Natural killer cell (primary cell): ENCODE measurements at regions not wholly inside any gene's neighbourhood (a gene's known extent, or its start where the extent isn't known, plus 50 kb on each side); places are given as distances from the start of the nearest gene placed in this dataset.

Experiments used
- ATAC-seq, 3 donors: fragments of 150-1000 bp in 2 of 3; fragments of 200-7000 bp in 1 of 3; cut with Tn5 transposase; 1 replicate in 1 of 3; 2 replicates in 2 of 3; pipeline ENCODE4 v1.10.0; 2021; ENCODE audit warnings: mild to moderate bottlenecking in 2 of 3, moderate library complexity in 2 of 3
- DNase-seq, 2 donors: peaks; one replicate each; pipeline versions ENCODE4 v3.0.0 to v3.0.0-alpha.2; 2013 to 2021; ENCODE audit warnings: mixed read lengths in 1 of 2
- H3K27ac ChIP-seq: one replicate; pipeline ENCODE4 v1.5.1; 2013; ENCODE audit warnings: mild to moderate bottlenecking, low read length
- H3K27me3 ChIP-seq: one replicate; pipeline ENCODE4 v1.6.1; 2013; ENCODE audit warnings: low read length; ENCODE audit not compliant: control insufficient read depth, insufficient read depth
- H3K36me3 ChIP-seq: one replicate; pipeline ENCODE4 v1.6.1; 2013; ENCODE audit warnings: low read length; ENCODE audit not compliant: control insufficient read depth, insufficient read depth
- H3K4me1 ChIP-seq: one replicate; pipeline ENCODE4 v1.6.1; 2013; ENCODE audit warnings: low read length; ENCODE audit not compliant: control insufficient read depth, insufficient read depth
- H3K4me3 ChIP-seq: one replicate; pipeline ENCODE4 v1.5.1; 2013; ENCODE audit warnings: low read length
- H3K9me3 ChIP-seq: one replicate; pipeline ENCODE4 v1.6.1; 2013; ENCODE audit warnings: low read length; ENCODE audit not compliant: control insufficient read depth, insufficient read depth
- H3K27ac Mint-ChIP-seq, 2 donors: one replicate each; pipeline ENCODE4 v1.8.0; 2022; ENCODE audit warnings: mild to moderate bottlenecking in 2 of 2, mixed read lengths in 2 of 2, moderate library complexity in 1 of 2
- H3K27me3 Mint-ChIP-seq, 2 donors: one replicate each; pipeline ENCODE4 v1.8.0; 2022; ENCODE audit warnings: low read depth in 2 of 2, mixed read lengths in 2 of 2
- H3K36me3 Mint-ChIP-seq: one replicate; pipeline ENCODE4 v1.8.0; 2022; ENCODE audit warnings: mixed read lengths
- H3K4me1 Mint-ChIP-seq, 2 donors: one replicate each; pipeline ENCODE4 v1.8.0; 2022; ENCODE audit warnings: mixed read lengths in 2 of 2
- H3K4me3 Mint-ChIP-seq: one replicate; pipeline ENCODE4 v1.8.0; 2022; ENCODE audit warnings: mild to moderate bottlenecking, moderate library complexity, mixed read lengths
- H3K9me3 Mint-ChIP-seq, 2 donors: one replicate each; pipeline ENCODE4 v1.8.0; 2022; ENCODE audit warnings: mixed read lengths in 2 of 2
- WGBS: methylation state at CpG from one replicate; pipeline ENCODE4 v1.1.7; 2013; ENCODE audit warnings: missing lambda C conversion rate; ENCODE audit not compliant: insufficient coverage; 5-methylcytosine and 5-hydroxymethylcytosine counted together
- intact Hi-C: fragments of 100-400 bp; cut with micrococcal nuclease; formaldehyde crosslinking; loops from one replicate; pipeline ENCODE4 v1.14.2; 2022
- TF ChIP-seq, protein P1 (sequence below): fragments of 200-600 bp; IDR thresholded peaks from one replicate; pipeline ENCODE4 v1.8.0; 2022; ENCODE audit warnings: antibody characterized with exemption

DNA sequence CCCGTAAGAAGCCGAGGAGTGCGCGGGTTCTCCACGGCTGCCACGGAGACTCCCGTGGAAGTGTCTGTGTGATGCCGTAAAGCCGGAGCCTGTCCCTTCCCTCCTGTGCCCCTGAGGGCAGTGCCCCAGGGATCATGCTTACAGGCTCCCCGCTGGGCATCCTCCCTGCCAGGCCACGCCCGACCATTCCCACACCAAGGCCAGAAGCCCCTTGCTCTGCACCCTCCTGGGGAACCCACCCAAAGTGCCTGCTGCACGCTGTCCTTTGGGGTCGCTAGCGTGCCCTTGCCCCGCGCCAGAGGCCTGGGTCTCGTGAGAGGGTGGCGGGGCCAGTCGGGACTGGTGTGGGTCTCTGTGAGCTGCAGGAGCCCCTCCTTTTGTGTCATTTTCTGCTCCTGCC, 228.5 kb upstream of the C1orf174 start:
- H3K36me3 Mint-ChIP-seq: no peaks in the 10 kb centered on the region
- H3K4me1 Mint-ChIP-seq: no peaks in the 10 kb centered on the region
- ATAC-seq: no peak
- H3K27ac Mint-ChIP-seq: no peak overlapping the region
- 94% methylated on average over 20 of the region's 20 CpGs for WGBS
- intact Hi-C loops: no loop called here
- TF ChIP-seq, protein P1, sequence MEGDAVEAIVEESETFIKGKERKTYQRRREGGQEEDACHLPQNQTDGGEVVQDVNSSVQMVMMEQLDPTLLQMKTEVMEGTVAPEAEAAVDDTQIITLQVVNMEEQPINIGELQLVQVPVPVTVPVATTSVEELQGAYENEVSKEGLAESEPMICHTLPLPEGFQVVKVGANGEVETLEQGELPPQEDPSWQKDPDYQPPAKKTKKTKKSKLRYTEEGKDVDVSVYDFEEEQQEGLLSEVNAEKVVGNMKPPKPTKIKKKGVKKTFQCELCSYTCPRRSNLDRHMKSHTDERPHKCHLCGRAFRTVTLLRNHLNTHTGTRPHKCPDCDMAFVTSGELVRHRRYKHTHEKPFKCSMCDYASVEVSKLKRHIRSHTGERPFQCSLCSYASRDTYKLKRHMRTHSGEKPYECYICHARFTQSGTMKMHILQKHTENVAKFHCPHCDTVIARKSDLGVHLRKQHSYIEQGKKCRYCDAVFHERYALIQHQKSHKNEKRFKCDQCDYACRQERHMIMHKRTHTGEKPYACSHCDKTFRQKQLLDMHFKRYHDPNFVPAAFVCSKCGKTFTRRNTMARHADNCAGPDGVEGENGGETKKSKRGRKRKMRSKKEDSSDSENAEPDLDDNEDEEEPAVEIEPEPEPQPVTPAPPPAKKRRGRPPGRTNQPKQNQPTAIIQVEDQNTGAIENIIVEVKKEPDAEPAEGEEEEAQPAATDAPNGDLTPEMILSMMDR: no peak
- no peaks in the 10 kb centered on the region for H3K9me3 Mint-ChIP-seq
- no peak overlapping the region for H3K27ac ChIP-seq
- H3K36me3 ChIP-seq: no peaks in the 10 kb centered on the region
- H3K4me3 ChIP-seq: no peak overlapping the region
- H3K27me3 ChIP-seq: no peaks in the 10 kb centered on the region
- DNase-seq: no peak
- no peaks in the 10 kb centered on the region for H3K4me1 ChIP-seq
- no peaks in the 10 kb centered on the region for H3K9me3 ChIP-seq
- no peaks in the 10 kb centered on the region for H3K27me3 Mint-ChIP-seq
- H3K4me3 Mint-ChIP-seq: no peak overlapping the region

DNA sequence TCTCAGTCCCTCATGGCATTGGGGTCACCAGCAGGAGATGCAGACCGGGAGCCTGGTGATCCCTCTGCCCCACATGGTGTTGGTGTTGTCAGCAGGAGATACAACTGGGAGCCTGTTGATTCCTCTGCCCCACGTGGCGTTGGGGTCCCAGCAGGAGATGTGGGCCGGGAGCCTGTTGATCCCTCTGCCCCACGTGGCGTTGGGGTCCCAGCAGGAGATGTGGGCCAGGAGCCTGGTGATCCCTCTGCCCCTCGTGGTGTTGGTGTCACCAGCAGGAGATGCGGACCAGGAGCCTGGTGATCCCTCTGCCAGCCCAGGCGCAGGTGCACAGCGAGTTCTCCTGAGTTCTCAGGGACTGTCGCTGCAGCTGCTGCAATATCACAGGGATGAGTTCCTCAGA, 229.6 kb upstream of the C1orf174 start:
- H3K27me3 ChIP-seq: no peaks in the 10 kb centered on the region
- TF ChIP-seq, protein P1: no peak
- H3K9me3 Mint-ChIP-seq: no peaks in the 10 kb centered on the region
- intact Hi-C loops: no loop called here
- 85% methylated on average over 11 of the region's 11 CpGs for WGBS
- no peaks in the 10 kb centered on the region for H3K4me1 Mint-ChIP-seq
- no peak overlapping the region for H3K27ac Mint-ChIP-seq
- H3K4me1 ChIP-seq: no peaks in the 10 kb centered on the region
- no peaks in the 10 kb centered on the region for H3K27me3 Mint-ChIP-seq
- no peaks in the 10 kb centered on the region for H3K36me3 Mint-ChIP-seq
- no peaks in the 10 kb centered on the region for H3K9me3 ChIP-seq
- ATAC-seq: no peak
- H3K27ac ChIP-seq: no peak overlapping the region
- no peak overlapping the region for H3K4me3 ChIP-seq
- H3K36me3 ChIP-seq: no peaks in the 10 kb centered on the region
- DNase-seq: no peak
- H3K4me3 Mint-ChIP-seq: no peak overlapping the region

DNA sequence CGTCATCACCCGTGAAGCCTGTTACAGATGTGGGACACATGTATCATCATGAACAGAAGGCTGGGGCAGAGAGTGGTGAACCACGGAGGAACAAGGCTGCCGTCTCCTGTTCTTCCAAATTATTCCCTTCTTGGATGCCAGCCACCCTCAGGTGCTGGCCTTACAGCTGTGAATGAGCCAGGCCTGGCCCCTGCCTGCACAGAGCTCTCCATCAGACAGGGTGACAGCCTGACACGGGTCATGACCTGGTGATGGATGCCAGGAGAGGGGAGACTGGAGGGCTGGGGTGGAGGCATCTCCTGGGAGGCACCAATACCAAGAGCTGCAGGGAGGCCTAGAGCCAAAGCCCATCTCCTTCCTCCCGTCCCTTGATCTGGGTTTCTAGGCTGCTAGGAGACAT, 230.0 kb upstream of the C1orf174 start:
- Mint-ChIP-seq H3K9me3 (no peaks in the 10 kb centered on the region), H3K27ac (no peak overlapping the region), H3K4me1 (no peaks in the 10 kb centered on the region), H3K27me3 (no peaks in the 10 kb centered on the region), H3K36me3 (no peaks in the 10 kb centered on the region), H3K4me3 (no peak overlapping the region)
- H3K27me3 ChIP-seq: no peaks in the 10 kb centered on the region
- no peak overlapping the region for H3K4me3 ChIP-seq
- DNase-seq (no peak), ATAC-seq (no peak)
- WGBS: 86% methylated on average over 6 of the region's 6 CpGs
- no peak overlapping the region for H3K27ac ChIP-seq
- H3K36me3 ChIP-seq: no peaks in the 10 kb centered on the region
- intact Hi-C loops: no loop called here
- TF ChIP-seq, protein P1: no peak
- no peaks in the 10 kb centered on the region for H3K9me3 ChIP-seq
- no peaks in the 10 kb centered on the region for H3K4me1 ChIP-seq

DNA sequence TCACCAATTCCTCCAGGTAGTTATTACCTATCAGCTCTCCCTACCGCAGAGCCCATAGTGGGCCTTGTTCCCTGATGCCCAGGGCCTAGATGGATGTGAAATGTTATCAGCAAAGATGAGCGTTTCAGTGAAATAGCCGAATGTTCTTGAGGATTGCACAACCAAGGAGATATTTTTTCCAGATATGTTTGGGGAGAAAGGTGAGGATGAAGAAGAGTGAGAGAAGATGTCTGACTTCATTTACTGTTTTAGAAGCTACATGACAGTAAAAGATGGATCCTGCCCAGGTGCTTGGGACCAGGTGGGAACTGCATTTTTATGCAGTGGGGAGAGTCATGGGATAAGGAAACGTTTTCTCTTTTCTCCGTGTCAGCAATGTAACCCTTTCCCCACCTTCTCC, 231.7 kb upstream of the C1orf174 start:
- Mint-ChIP-seq H3K27me3 (no peaks in the 10 kb centered on the region), H3K9me3 (peaks cover 0 to 10% of the 10 kb centered on the region in 2 donors), H3K36me3 (no peaks in the 10 kb centered on the region), H3K4me1 (no peaks in the 10 kb centered on the region), H3K4me3 (no peak overlapping the region), H3K27ac (no peak overlapping the region)
- Histone ChIP-seq H3K36me3 (no peaks in the 10 kb centered on the region), H3K27ac (no peak overlapping the region), H3K4me3 (no peak overlapping the region), H3K4me1 (no peaks in the 10 kb centered on the region), H3K9me3 (no peaks in the 10 kb centered on the region), H3K27me3 (no peaks in the 10 kb centered on the region)
- 90% methylated on average over 3 of the region's 5 CpGs for WGBS
- TF ChIP-seq, protein P1: no peak
- DNase-seq (no peak), ATAC-seq (no peak)
- intact Hi-C loops: no loop called here
